ENCODE measurements at regions not wholly inside any gene's neighbourhood (a gene's known extent, or its start where the extent isn't known, plus 50 kb on each side); places are given as distances from the start of the nearest gene placed in this dataset.

- no peak for FAIRE-seq
- H3K36me3 ChIP-seq (ENCODE audit: control insufficient read depth, insufficient read depth, low read length) = no peaks in the 10 kb centered on the region
- TF ChIP-seq CTCF (IDR thresholded peaks at IDR 0.05; ENCODE audit: insufficient read depth, low read length, severe bottlenecking) = no peak
- H3K27me3 ChIP-seq (ENCODE audit: control insufficient read depth, insufficient read depth, low read length) = no peaks in the 10 kb centered on the region
- no peak for DNase-seq (ENCODE audit: low read depth)
- no peak overlapping the region for H3K4me3 ChIP-seq (ENCODE audit: low read depth, low read length)
Observed at GRCh38 chr1:90274376-90274775, 279.5 kb downstream of the ZNF326 start.

- no peak for FAIRE-seq
- H3K27me3 ChIP-seq (ENCODE audit: control insufficient read depth, insufficient read depth, low read length) = no peaks in the 10 kb centered on the region
- no peak overlapping the region for H3K4me3 ChIP-seq (ENCODE audit: low read depth, low read length)
- DNase-seq (ENCODE audit: low read depth) = no peak
- no peak for TF ChIP-seq CTCF (IDR thresholded peaks at IDR 0.05; ENCODE audit: insufficient read depth, low read length, severe bottlenecking)
- H3K36me3 ChIP-seq (ENCODE audit: control insufficient read depth, insufficient read depth, low read length) = no peaks in the 10 kb centered on the region
Observed at GRCh38 chr1:90273241-90273774, 278.4 kb downstream of the ZNF326 start.

GRCh38 chr1:90262791-90263190, 267.9 kb downstream of the ZNF326 start:
- no peak for FAIRE-seq
- Histone ChIP-seq H3K4me3 (ENCODE audit: low read depth, low read length) (no peak overlapping the region), H3K27me3 (ENCODE audit: control insufficient read depth, insufficient read depth, low read length) (no peaks in the 10 kb centered on the region), H3K36me3 (ENCODE audit: control insufficient read depth, insufficient read depth, low read length) (no peaks in the 10 kb centered on the region)
- TF ChIP-seq CTCF (IDR thresholded peaks at IDR 0.05; ENCODE audit: insufficient read depth, low read length, severe bottlenecking) = no peak
- no peak for DNase-seq (ENCODE audit: low read depth)

GRCh38 chr1:90262286-90262685, 267.4 kb downstream of the ZNF326 start:
- H3K4me3 ChIP-seq (ENCODE audit: low read depth, low read length) = no peak overlapping the region
- no peaks in the 10 kb centered on the region for H3K36me3 ChIP-seq (ENCODE audit: control insufficient read depth, insufficient read depth, low read length)
- no peak for TF ChIP-seq CTCF (IDR thresholded peaks at IDR 0.05; ENCODE audit: insufficient read depth, low read length, severe bottlenecking)
- no peak for FAIRE-seq
- no peaks in the 10 kb centered on the region for H3K27me3 ChIP-seq (ENCODE audit: control insufficient read depth, insufficient read depth, low read length)
- no peak for DNase-seq (ENCODE audit: low read depth)

- H3K4me3 ChIP-seq (ENCODE audit: low read depth, low read length) = no peak overlapping the region
- H3K36me3 ChIP-seq (ENCODE audit: control insufficient read depth, insufficient read depth, low read length) = no peaks in the 10 kb centered on the region
- no peak for TF ChIP-seq CTCF (IDR thresholded peaks at IDR 0.05; ENCODE audit: insufficient read depth, low read length, severe bottlenecking)
- FAIRE-seq (no peak), DNase-seq (ENCODE audit: low read depth) (peak; percentile 61)
- no peaks in the 10 kb centered on the region for H3K27me3 ChIP-seq (ENCODE audit: control insufficient read depth, insufficient read depth, low read length)
Observed at GRCh38 chr1:90246069-90246468, 251.2 kb downstream of the ZNF326 start.

GRCh38 chr1:90236493-90236892, 241.6 kb downstream of the ZNF326 start:
- peak; percentile 60 for FAIRE-seq
- no peak for TF ChIP-seq CTCF (IDR thresholded peaks at IDR 0.05; ENCODE audit: insufficient read depth, low read length, severe bottlenecking)
- Histone ChIP-seq H3K27me3 (ENCODE audit: control insufficient read depth, insufficient read depth, low read length) (no peaks in the 10 kb centered on the region), H3K36me3 (ENCODE audit: control insufficient read depth, insufficient read depth, low read length) (no peaks in the 10 kb centered on the region), H3K4me3 (ENCODE audit: low read depth, low read length) (no peak overlapping the region)
- DNase-seq (ENCODE audit: low read depth) = no peak
